NCI-H526 treated with DMSO at 0.1 percent for 48 hours (cell line): ENCODE measurements at regions not wholly inside any gene's neighbourhood (a gene's known extent, or its start where the extent isn't known, plus 50 kb on each side); places are given as distances from the start of the nearest gene placed in this dataset.
"Not testable (repeated sequence)": the region's sequence is repeated elsewhere in the genome, so short reads cannot be mapped to it uniquely, and the experiment has no call there.

ENCODE experiments used
- DNase-seq: peaks from one replicate; lab custom pipeline; 2025; lab: John Stamatoyannopoulos, UW

GRCh38 chr5:155512329-155512728, 498.8 kb downstream of the KIF4B start:
- no peak for DNase-seq

GRCh38 chr5:155514105-155514563, 500.6 kb downstream of the KIF4B start:
- no peak for DNase-seq

GRCh38 chr5:155522540-155522939, 509.0 kb downstream of the KIF4B start:
- no peak for DNase-seq

GRCh38 chr5:155529362-155529761, 515.8 kb downstream of the KIF4B start:
- DNase-seq: no peak

- no peak for DNase-seq
These were observed 516.5 kb downstream of the KIF4B start for GRCh38 chr5:155530046-155530445.

- DNase-seq: no peak
These were observed 519.2 kb downstream of the KIF4B start for GRCh38 chr5:155532621-155533311.

GRCh38 chr5:155540000-155540595, 526.5 kb downstream of the KIF4B start:
- DNase-seq: no peak

GRCh38 chr5:155546075-155546474, 532.5 kb downstream of the KIF4B start:
- no peak for DNase-seq

- DNase-seq: no peak
These were observed 540.9 kb downstream of the KIF4B start for GRCh38 chr5:155554500-155554899.

- no peak for DNase-seq
These were observed 542.7 kb downstream of the KIF4B start for GRCh38 chr5:155556222-155556621.

- DNase-seq: no peak
These were observed 543.1 kb downstream of the KIF4B start for GRCh38 chr5:155556700-155557099.

GRCh38 chr5:155562158-155562557, 548.6 kb downstream of the KIF4B start:
- no peak for DNase-seq

GRCh38 chr5:155564541-155564940, 551.0 kb downstream of the KIF4B start:
- no peak for DNase-seq

- no peak for DNase-seq
These were observed 562.3 kb downstream of the KIF4B start for GRCh38 chr5:155575861-155576260.

GRCh38 chr5:155586808-155587207, 573.3 kb downstream of the KIF4B start:
- DNase-seq: not testable (repeated sequence)

GRCh38 chr5:155587458-155587857, 573.9 kb downstream of the KIF4B start:
- no peak for DNase-seq

- DNase-seq: no peak
These were observed 577.7 kb downstream of the KIF4B start for GRCh38 chr5:155591273-155591672.

GRCh38 chr5:155594270-155594669, 580.7 kb downstream of the KIF4B start:
- no peak for DNase-seq

GRCh38 chr5:155595791-155596190, 582.2 kb downstream of the KIF4B start:
- DNase-seq: no peak

GRCh38 chr5:155598552-155598951, 585.0 kb downstream of the KIF4B start:
- no peak for DNase-seq

- DNase-seq: no peak
These were observed 592.4 kb downstream of the KIF4B start for GRCh38 chr5:155605920-155606319.

- DNase-seq: no peak
These were observed 603.3 kb downstream of the KIF4B start for GRCh38 chr5:155616779-155617392.

- DNase-seq: no peak
These were observed 606.1 kb downstream of the KIF4B start for GRCh38 chr5:155619688-155620087.
